Kidney (tissue), 13 donors: ENCODE measurements at regions not wholly inside any gene's neighbourhood (a gene's known extent, or its start where the extent isn't known, plus 50 kb on each side); places are given as distances from the start of the nearest gene placed in this dataset.

Source experiments
- DNase-seq, 5 donors: peaks; one replicate each; pipeline ENCODE4 v3.0.0-alpha.2; 2013 to 2020
- FAIRE-seq: peaks from 2 replicates; lab custom pipeline; 2012; peaks lifted over from hg19 to GRCh38; lab: Jason Lieb, UNC
- H3K27ac ChIP-seq, 2 donors: one replicate each; pipeline ENCODE4 v1.7.0; 2013; ENCODE audit warnings: low read depth in 2 of 2, low read length in 2 of 2, inconsistent platforms in 1 of 2
- H3K27me3 ChIP-seq: one replicate; pipeline ENCODE4 v1.7.1; 2013; ENCODE audit warnings: low read length, inconsistent platforms; ENCODE audit not compliant: control insufficient read depth, insufficient read depth
- H3K36me3 ChIP-seq, 3 donors: one replicate each; pipeline versions ENCODE4 v1.7.0 to v1.7.1; 2013; ENCODE audit warnings: low read length in 3 of 3, control low read depth in 1 of 3, inconsistent platforms in 1 of 3; ENCODE audit not compliant: insufficient read depth in 3 of 3, control insufficient read depth in 2 of 3
- H3K4me1 ChIP-seq, 3 donors: one replicate each; pipeline versions ENCODE4 v1.7.0 to v1.7.1; 2013; ENCODE audit warnings: low read length in 3 of 3, inconsistent platforms in 1 of 3, low read depth in 1 of 3; ENCODE audit not compliant: control insufficient read depth in 2 of 3, insufficient read depth in 2 of 3
- H3K4me3 ChIP-seq, 3 donors: one replicate each; pipeline versions ENCODE4 v1.7.0 to v1.8.1; 2013; ENCODE audit warnings: low read length in 3 of 3, control low read depth in 1 of 3, inconsistent platforms in 1 of 3
- H3K9ac ChIP-seq, 3 donors: one replicate each; pipeline versions ENCODE4 v1.7.0 to v1.7.1; 2013; ENCODE audit warnings: low read length in 3 of 3, control low read depth in 1 of 3, inconsistent platforms in 1 of 3
- H3K9me3 ChIP-seq, 3 donors: one replicate each; pipeline versions ENCODE4 v1.7.0 to v1.7.1; 2013; ENCODE audit warnings: low read length in 3 of 3, control low read depth in 1 of 3, inconsistent platforms in 1 of 3; ENCODE audit not compliant: control insufficient read depth in 2 of 3, insufficient read depth in 1 of 3
- intact Hi-C: fragments of 100-400 bp; cut with DNase I; formaldehyde crosslinking; loops from one replicate; pipeline ENCODE4 v1.11.1; 2022
- TF ChIP-seq, protein P1 (sequence below): IDR thresholded peaks from 3 replicates; pipeline ENCODE4 v1.5.1; 2012; ENCODE audit warnings: mild to moderate bottlenecking, moderate library complexity, borderline replicate concordance; ENCODE audit not compliant: insufficient read depth; ENCODE audit errors: extremely low read depth
- donor health status: control.
- donor health status: control.
- donor health status: control.
- donor health status: control.
- donor health status: control.
- donor health status: DM: yes; HTN: yes; CAD: no.
- donor health status: Normal renal cell carcinoma (clear cell type).

GRCh38 chr16:86200722-86201121, 301.8 kb downstream of the IRF8 start:
- Histone ChIP-seq H3K27ac (no peak overlapping the region), H3K9ac (no peak overlapping the region), H3K27me3 (peaks cover 48% of the 10 kb centered on the region), H3K36me3 (no peaks in the 10 kb centered on the region), H3K9me3 (no peaks in the 10 kb centered on the region), H3K4me1 (no peaks in the 10 kb centered on the region), H3K4me3 (no peak overlapping the region)
- TF ChIP-seq, protein P1, sequence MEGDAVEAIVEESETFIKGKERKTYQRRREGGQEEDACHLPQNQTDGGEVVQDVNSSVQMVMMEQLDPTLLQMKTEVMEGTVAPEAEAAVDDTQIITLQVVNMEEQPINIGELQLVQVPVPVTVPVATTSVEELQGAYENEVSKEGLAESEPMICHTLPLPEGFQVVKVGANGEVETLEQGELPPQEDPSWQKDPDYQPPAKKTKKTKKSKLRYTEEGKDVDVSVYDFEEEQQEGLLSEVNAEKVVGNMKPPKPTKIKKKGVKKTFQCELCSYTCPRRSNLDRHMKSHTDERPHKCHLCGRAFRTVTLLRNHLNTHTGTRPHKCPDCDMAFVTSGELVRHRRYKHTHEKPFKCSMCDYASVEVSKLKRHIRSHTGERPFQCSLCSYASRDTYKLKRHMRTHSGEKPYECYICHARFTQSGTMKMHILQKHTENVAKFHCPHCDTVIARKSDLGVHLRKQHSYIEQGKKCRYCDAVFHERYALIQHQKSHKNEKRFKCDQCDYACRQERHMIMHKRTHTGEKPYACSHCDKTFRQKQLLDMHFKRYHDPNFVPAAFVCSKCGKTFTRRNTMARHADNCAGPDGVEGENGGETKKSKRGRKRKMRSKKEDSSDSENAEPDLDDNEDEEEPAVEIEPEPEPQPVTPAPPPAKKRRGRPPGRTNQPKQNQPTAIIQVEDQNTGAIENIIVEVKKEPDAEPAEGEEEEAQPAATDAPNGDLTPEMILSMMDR: no peak
- no peak for FAIRE-seq
- intact Hi-C loops: no loop called here
- DNase-seq: no peak

GRCh38 chr16:86201746-86202145, 302.8 kb downstream of the IRF8 start:
- Histone ChIP-seq H3K4me3 (no peak overlapping the region), H3K9me3 (no peaks in the 10 kb centered on the region), H3K4me1 (no peaks in the 10 kb centered on the region), H3K9ac (no peak overlapping the region), H3K27ac (no peak overlapping the region), H3K27me3 (peaks cover 41% of the 10 kb centered on the region), H3K36me3 (no peaks in the 10 kb centered on the region)
- FAIRE-seq (no peak), DNase-seq (peak in 1 of 5 donors; percentile 21)
- intact Hi-C loops: no loop called here
- TF ChIP-seq, protein P1: no peak

DNA sequence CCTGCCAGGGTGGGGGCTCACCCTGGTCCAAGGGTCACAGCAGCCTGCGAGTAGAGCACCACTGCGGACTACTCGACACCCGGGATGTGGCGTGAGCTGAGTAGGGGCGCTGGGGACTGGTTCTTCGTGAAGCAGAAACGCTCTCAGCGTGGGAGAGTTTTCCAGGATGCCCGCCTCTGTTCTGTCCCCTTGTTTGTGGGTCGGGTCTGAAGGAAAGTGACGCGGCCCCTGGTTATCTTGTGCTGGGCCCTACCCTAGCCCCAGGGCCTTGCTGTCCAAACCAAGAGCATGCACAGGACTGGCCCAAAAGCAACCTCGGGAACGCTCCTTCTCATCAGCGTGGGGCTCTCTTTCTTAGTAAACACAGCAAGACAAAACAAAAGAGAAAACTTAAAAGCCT, 303.3 kb downstream of the IRF8 start:
- no peaks in the 10 kb centered on the region for H3K36me3 ChIP-seq
- intact Hi-C loops: no loop called here
- H3K27ac ChIP-seq: no peak overlapping the region
- H3K4me3 ChIP-seq: no peak overlapping the region
- peaks cover 36% of the 10 kb centered on the region for H3K27me3 ChIP-seq
- no peaks in the 10 kb centered on the region for H3K4me1 ChIP-seq
- H3K9ac ChIP-seq: no peak overlapping the region
- H3K9me3 ChIP-seq: no peaks in the 10 kb centered on the region
- TF ChIP-seq, protein P1: no peak
- FAIRE-seq: no peak
- no peak for DNase-seq

DNA sequence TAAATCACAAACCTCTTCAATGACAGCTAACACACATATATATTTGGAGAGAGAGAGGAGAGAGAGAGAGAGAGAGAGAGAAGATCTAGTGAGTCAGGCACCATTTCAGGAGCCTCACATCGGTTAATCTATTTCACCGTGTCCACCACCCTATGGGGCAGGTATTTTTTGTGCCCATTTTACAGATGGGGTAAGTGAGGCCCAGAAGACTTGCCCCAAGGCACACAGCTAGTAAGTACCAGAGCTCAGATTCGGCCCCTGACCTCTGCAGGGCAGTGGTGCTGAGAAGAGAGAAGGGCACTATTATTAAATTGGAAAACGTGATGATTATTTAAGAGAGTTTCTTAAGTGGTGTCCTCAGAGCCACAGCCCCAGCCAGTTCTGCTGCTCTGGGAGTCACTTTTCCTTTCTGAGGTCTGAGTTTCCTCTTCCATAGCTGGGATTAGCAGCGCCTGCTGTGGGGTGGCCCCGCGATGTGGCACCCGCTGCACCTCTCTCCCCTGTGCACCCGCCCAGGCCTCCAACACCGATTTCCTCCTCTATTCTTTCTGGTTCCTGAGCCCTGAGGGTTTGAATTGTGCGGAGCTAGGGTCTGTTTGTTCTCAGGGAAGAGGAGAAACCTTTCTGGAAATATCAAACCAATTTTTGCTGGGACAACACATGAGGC, 303.9 kb downstream of the IRF8 start:
- no peak overlapping the region for H3K27ac ChIP-seq
- no peak for FAIRE-seq
- H3K27me3 ChIP-seq: peaks cover 31% of the 10 kb centered on the region
- no peak overlapping the region for H3K4me3 ChIP-seq
- H3K4me1 ChIP-seq: no peaks in the 10 kb centered on the region
- DNase-seq: peak in 1 of 5 donors; percentile 18
- H3K9me3 ChIP-seq: no peaks in the 10 kb centered on the region
- TF ChIP-seq, protein P1: no peak
- intact Hi-C loops: no loop called here
- H3K36me3 ChIP-seq: no peaks in the 10 kb centered on the region
- H3K9ac ChIP-seq: no peak overlapping the region
